ENCODE measurements at regions not wholly inside any gene's neighbourhood (a gene's known extent, or its start where the extent isn't known, plus 50 kb on each side); places are given as distances from the start of the nearest gene placed in this dataset.

- Mint-ChIP-seq H3K4me1 (ENCODE audit: low read depth, unreplicated experiment) (no peaks in the 10 kb centered on the region), H3K27ac (ENCODE audit: unreplicated experiment) (no peak overlapping the region), H3K36me3 (ENCODE audit: insufficient read depth, unreplicated experiment) (no peaks in the 10 kb centered on the region), H3K4me3 (ENCODE audit: unreplicated experiment) (no peak overlapping the region), H3K27me3 (ENCODE audit: insufficient read depth, unreplicated experiment) (no peaks in the 10 kb centered on the region), H3K9me3 (ENCODE audit: unreplicated experiment) (no peaks in the 10 kb centered on the region)
- no peak for TF ChIP-seq CTCF (IDR thresholded peaks at IDR 0.05; ENCODE audit: insufficient read depth in 1 of 2, low read depth in 1 of 2, low read length in 1 of 2, severe bottlenecking in 1 of 2, unreplicated experiment in 1 of 2)
- ChIA-PET POLR2A (no interaction called here), CTCF (no interaction called here)
- no peaks in the 10 kb centered on the region for H3K9me3 ChIP-seq
- H3K4me1 ChIP-seq: no peaks in the 10 kb centered on the region
- BruUV-seq (replicated peaks): no TSS peak
- intact Hi-C loops (cut with micrococcal nuclease; ENCODE audit: unreplicated experiment): no loop called here
- DNase-seq: no peak
- no peaks in the 10 kb centered on the region for H3K27me3 ChIP-seq (replicated peaks; ENCODE audit: control insufficient read depth, insufficient read depth, low read length)
- H3K4me3 ChIP-seq (ENCODE audit: low read depth, low read length): no peak overlapping the region
- no peaks in the 10 kb centered on the region for H3K36me3 ChIP-seq (ENCODE audit: control insufficient read depth, insufficient read depth, low read length)
Measured at GRCh38 chr3:34072297-34072696, 273.9 kb downstream of the PDCD6IP start.

GRCh38 chr3:34073111-34073510, 274.7 kb downstream of the PDCD6IP start:
- no peaks in the 10 kb centered on the region for H3K36me3 Mint-ChIP-seq (ENCODE audit: insufficient read depth, unreplicated experiment)
- no peaks in the 10 kb centered on the region for H3K4me1 Mint-ChIP-seq (ENCODE audit: low read depth, unreplicated experiment)
- no peak overlapping the region for H3K27ac Mint-ChIP-seq (ENCODE audit: unreplicated experiment)
- Histone ChIP-seq H3K4me1 (no peaks in the 10 kb centered on the region), H3K36me3 (ENCODE audit: control insufficient read depth, insufficient read depth, low read length) (no peaks in the 10 kb centered on the region), H3K27me3 (replicated peaks; ENCODE audit: control insufficient read depth, insufficient read depth, low read length) (no peaks in the 10 kb centered on the region), H3K4me3 (ENCODE audit: low read depth, low read length) (no peak overlapping the region), H3K9me3 (no peaks in the 10 kb centered on the region)
- H3K27me3 Mint-ChIP-seq (ENCODE audit: insufficient read depth, unreplicated experiment): no peaks in the 10 kb centered on the region
- CTCF ChIA-PET: no interaction called here
- H3K4me3 Mint-ChIP-seq (ENCODE audit: unreplicated experiment): no peak overlapping the region
- no TSS peak for BruUV-seq (replicated peaks)
- TF ChIP-seq CTCF (IDR thresholded peaks at IDR 0.05; ENCODE audit: insufficient read depth in 1 of 2, low read depth in 1 of 2, low read length in 1 of 2, severe bottlenecking in 1 of 2, unreplicated experiment in 1 of 2): no peak
- no peaks in the 10 kb centered on the region for H3K9me3 Mint-ChIP-seq (ENCODE audit: unreplicated experiment)
- no peak for DNase-seq
- POLR2A ChIA-PET: no interaction called here
- intact Hi-C loops (cut with micrococcal nuclease; ENCODE audit: unreplicated experiment): no loop called here

- DNase-seq: no peak
- no peaks in the 10 kb centered on the region for H3K9me3 Mint-ChIP-seq (ENCODE audit: unreplicated experiment)
- H3K4me3 Mint-ChIP-seq (ENCODE audit: unreplicated experiment): no peak overlapping the region
- Histone ChIP-seq H3K9me3 (no peaks in the 10 kb centered on the region), H3K4me1 (no peaks in the 10 kb centered on the region), H3K36me3 (ENCODE audit: control insufficient read depth, insufficient read depth, low read length) (no peaks in the 10 kb centered on the region), H3K4me3 (ENCODE audit: low read depth, low read length) (no peak overlapping the region), H3K27me3 (replicated peaks; ENCODE audit: control insufficient read depth, insufficient read depth, low read length) (no peaks in the 10 kb centered on the region)
- CTCF ChIA-PET: no interaction called here
- no TSS peak for BruUV-seq (replicated peaks)
- no peaks in the 10 kb centered on the region for H3K4me1 Mint-ChIP-seq (ENCODE audit: low read depth, unreplicated experiment)
- POLR2A ChIA-PET: no interaction called here
- no peak for TF ChIP-seq CTCF (IDR thresholded peaks at IDR 0.05; ENCODE audit: insufficient read depth in 1 of 2, low read depth in 1 of 2, low read length in 1 of 2, severe bottlenecking in 1 of 2, unreplicated experiment in 1 of 2)
- H3K36me3 Mint-ChIP-seq (ENCODE audit: insufficient read depth, unreplicated experiment): no peaks in the 10 kb centered on the region
- H3K27ac Mint-ChIP-seq (ENCODE audit: unreplicated experiment): no peak overlapping the region
- intact Hi-C loops (cut with micrococcal nuclease; ENCODE audit: unreplicated experiment): no loop called here
- H3K27me3 Mint-ChIP-seq (ENCODE audit: insufficient read depth, unreplicated experiment): no peaks in the 10 kb centered on the region
Measured at GRCh38 chr3:34073961-34074360, 275.5 kb downstream of the PDCD6IP start.

Measured in Caco-2 (cell line).